ENCODE measurements at regions not wholly inside any gene's neighbourhood (a gene's known extent, or its start where the extent isn't known, plus 50 kb on each side); places are given as distances from the start of the nearest gene placed in this dataset.

DNA sequence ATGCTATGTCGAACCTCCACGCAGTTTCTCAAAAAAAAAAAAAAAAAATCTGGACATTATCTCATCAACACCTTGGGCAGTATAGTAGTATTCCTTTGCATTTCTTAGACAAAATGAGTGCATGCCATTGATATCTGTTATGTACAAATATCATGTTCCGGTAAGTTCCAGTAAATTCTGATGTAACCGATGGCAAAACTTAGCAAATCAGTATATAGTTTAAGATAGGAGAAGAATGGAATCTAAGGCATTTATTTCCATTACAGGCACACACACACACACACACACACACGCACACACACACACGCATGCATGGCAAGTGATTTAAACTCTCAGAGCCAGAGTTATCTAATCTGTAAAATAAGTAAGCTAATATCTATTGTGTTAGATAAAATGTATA is 356.5 kb upstream of the TUSC1 start:
- no peak for DNase-seq
- no peak overlapping the region for H3K4me3 ChIP-seq
- no peaks in the 10 kb centered on the region for H3K4me1 ChIP-seq
- no peaks in the 10 kb centered on the region for H3K36me3 ChIP-seq (ENCODE audit: insufficient read depth in 1 of 2, low read depth in 1 of 2)
- TF ChIP-seq, protein P1, sequence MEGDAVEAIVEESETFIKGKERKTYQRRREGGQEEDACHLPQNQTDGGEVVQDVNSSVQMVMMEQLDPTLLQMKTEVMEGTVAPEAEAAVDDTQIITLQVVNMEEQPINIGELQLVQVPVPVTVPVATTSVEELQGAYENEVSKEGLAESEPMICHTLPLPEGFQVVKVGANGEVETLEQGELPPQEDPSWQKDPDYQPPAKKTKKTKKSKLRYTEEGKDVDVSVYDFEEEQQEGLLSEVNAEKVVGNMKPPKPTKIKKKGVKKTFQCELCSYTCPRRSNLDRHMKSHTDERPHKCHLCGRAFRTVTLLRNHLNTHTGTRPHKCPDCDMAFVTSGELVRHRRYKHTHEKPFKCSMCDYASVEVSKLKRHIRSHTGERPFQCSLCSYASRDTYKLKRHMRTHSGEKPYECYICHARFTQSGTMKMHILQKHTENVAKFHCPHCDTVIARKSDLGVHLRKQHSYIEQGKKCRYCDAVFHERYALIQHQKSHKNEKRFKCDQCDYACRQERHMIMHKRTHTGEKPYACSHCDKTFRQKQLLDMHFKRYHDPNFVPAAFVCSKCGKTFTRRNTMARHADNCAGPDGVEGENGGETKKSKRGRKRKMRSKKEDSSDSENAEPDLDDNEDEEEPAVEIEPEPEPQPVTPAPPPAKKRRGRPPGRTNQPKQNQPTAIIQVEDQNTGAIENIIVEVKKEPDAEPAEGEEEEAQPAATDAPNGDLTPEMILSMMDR (IDR thresholded peaks at IDR 0.05) = no peak
- H3K9me3 ChIP-seq = no peaks in the 10 kb centered on the region
- no peak for ATAC-seq
- intact Hi-C loops (cut with DNase I) = no loop called here
- H3K27ac ChIP-seq = no peak overlapping the region
- 81 to 89% (median 85%) methylated on average over 6 of the region's 6 CpGs for WGBS, 3 donors
- no peaks in the 10 kb centered on the region for H3K27me3 ChIP-seq (ENCODE audit: insufficient read depth in 3 of 3, low read length in 2 of 3)

DNA sequence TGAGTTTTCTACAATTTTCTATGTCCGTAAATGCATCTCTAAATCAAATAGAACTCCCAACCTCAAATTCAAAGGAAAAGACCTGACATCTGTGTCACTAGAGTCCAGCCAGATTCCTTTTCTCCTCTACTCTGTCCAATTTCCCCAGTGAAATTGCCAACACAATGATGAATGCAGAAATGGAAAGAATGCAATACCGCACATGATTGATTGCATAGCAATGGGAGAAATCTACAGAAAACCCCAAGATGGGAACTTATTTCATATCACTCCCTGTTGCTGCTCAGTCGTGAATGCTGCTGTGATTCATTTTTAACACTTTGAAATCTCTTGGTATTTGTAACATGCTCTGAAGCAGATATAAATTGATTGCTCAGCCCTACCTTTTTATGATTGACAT is 355.1 kb upstream of the TUSC1 start:
- no peaks in the 10 kb centered on the region for H3K36me3 ChIP-seq (ENCODE audit: insufficient read depth in 1 of 2, low read depth in 1 of 2)
- no peaks in the 10 kb centered on the region for H3K4me1 ChIP-seq
- DNase-seq (no peak), ATAC-seq (no peak)
- intact Hi-C loops (cut with DNase I) = no loop called here
- H3K9me3 ChIP-seq = no peaks in the 10 kb centered on the region
- no peak overlapping the region for H3K4me3 ChIP-seq
- no peak overlapping the region for H3K27ac ChIP-seq
- WGBS, 3 donors = 61 to 64% (median 62%) methylated on average over 3 of the region's 3 CpGs
- TF ChIP-seq, protein P1 (IDR thresholded peaks at IDR 0.05) = no peak
- H3K27me3 ChIP-seq (ENCODE audit: insufficient read depth in 3 of 3, low read length in 2 of 3) = no peaks in the 10 kb centered on the region

DNA sequence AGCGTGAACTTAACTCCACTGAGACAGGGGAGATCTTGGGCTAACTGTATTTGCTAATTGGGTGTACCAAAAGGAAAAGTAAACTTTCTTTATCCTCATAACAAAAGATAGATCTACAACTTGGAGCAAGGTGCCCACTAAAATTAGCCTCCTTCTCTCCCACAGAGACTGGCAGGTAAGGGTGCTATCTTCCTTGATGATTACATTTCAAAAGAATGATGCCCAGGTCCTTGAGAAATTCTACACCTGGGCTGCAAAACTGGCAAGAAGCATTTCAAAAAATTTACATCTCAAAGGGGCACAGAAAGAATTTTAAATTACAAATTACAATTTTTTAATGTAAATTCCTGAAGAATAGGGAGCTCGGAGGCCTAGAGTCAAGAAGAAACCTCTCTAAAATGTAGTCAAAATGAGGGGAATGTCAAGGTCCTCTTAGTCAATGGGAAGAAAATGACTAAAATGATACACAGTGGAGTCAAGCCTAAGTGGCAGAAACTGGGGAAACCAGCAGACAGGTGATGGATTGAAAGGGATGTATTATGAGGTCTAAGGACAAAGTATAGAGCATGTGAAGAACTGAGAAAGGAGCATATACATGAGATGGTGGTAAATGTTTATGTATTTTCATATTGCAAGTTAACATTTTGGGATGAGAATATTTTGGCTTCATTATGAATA is 348.3 kb upstream of the TUSC1 start:
- intact Hi-C loops (cut with DNase I) = loop anchor here in 1 of 2 donors (10.0 kb wide), 1 partner anchor 68 kb away; no protein-coding TSS in a partner anchor
- Histone ChIP-seq H3K27me3 (ENCODE audit: insufficient read depth in 3 of 3, low read length in 2 of 3) (no peaks in the 10 kb centered on the region), H3K4me1 (no peaks in the 10 kb centered on the region), H3K27ac (no peak overlapping the region), H3K4me3 (no peak overlapping the region), H3K36me3 (ENCODE audit: insufficient read depth in 1 of 2, low read depth in 1 of 2) (no peaks in the 10 kb centered on the region), H3K9me3 (no peaks in the 10 kb centered on the region)
- TF ChIP-seq, protein P1 (IDR thresholded peaks at IDR 0.05) = no peak
- 72 to 79% (median 76%) methylated on average over 2 of the region's 2 CpGs for WGBS, 3 donors
- ATAC-seq (no peak), DNase-seq (no peak)

DNA sequence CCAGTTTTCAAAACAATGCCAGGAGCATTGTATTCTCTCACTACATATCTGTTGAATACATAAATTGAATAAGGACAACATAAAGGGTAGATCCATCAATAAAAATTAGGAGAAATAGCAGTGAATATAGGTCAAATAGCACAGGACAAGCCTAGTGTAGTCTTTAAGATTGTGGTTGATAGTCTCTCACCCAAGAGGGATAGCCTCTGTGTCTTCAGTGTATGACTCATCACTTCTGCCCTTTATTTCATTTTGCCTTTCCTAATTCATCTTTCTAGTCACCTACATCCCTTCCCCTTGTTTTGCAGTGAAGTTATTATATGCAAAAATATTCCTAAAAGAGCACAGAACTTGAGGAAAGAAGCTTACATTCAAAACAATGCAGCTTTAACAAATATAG is 335.0 kb upstream of the TUSC1 start:
- no peaks in the 10 kb centered on the region for H3K36me3 ChIP-seq (ENCODE audit: insufficient read depth in 1 of 2, low read depth in 1 of 2)
- DNase-seq = no peak
- no peak for ATAC-seq
- no peaks in the 10 kb centered on the region for H3K4me1 ChIP-seq
- TF ChIP-seq, protein P1 (IDR thresholded peaks at IDR 0.05) = no peak
- H3K27ac ChIP-seq = no peak overlapping the region
- no peaks in the 10 kb centered on the region for H3K9me3 ChIP-seq
- H3K27me3 ChIP-seq (ENCODE audit: insufficient read depth in 3 of 3, low read length in 2 of 3) = no peaks in the 10 kb centered on the region
- no peak overlapping the region for H3K4me3 ChIP-seq
- intact Hi-C loops (cut with DNase I) = no loop called here

DNA sequence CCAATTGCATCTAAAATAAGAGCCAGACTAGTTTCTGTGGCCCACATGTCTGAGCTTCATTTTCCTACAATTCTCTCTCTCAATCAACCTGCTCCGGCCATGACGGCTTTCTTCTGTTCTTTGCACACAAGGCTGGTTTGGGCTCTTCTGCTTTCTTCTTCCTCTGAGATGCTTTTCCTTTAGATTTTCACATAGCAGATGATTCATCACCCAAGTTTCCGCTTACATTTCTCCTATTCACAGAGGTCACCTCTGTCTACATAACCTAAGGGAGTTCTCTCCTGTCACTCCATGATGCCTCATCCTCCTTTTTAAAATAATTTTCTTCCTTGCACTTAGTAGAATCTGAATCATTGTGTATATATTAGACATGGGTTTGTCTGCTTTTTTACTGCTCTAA is 334.6 kb upstream of the TUSC1 start:
- 72 to 92% (median 87%) methylated on average over 3 of the region's 3 CpGs for WGBS, 3 donors
- Histone ChIP-seq H3K36me3 (ENCODE audit: insufficient read depth in 1 of 2, low read depth in 1 of 2) (no peaks in the 10 kb centered on the region), H3K9me3 (no peaks in the 10 kb centered on the region), H3K4me3 (no peak overlapping the region), H3K27ac (no peak overlapping the region), H3K4me1 (no peaks in the 10 kb centered on the region), H3K27me3 (ENCODE audit: insufficient read depth in 3 of 3, low read length in 2 of 3) (no peaks in the 10 kb centered on the region)
- ATAC-seq = no peak
- no peak for DNase-seq
- TF ChIP-seq, protein P1 (IDR thresholded peaks at IDR 0.05) = no peak
- intact Hi-C loops (cut with DNase I) = no loop called here

Measured in psoas muscle (tissue), 7 donors.